ENCODE measurements at regions not wholly inside any gene's neighbourhood (a gene's known extent, or its start where the extent isn't known, plus 50 kb on each side); places are given as distances from the start of the nearest gene placed in this dataset.

GRCh38 chr4:123286903-123287466, 109.6 kb upstream of the SPRY1 start:
- dilution Hi-C loops (cut with MboI; ENCODE audit: extremely low pct_ligation_motif_present, low sequenced_read_pairs), result no loop called here
- no peaks in the 10 kb centered on the region for H3K9me1 ChIP-seq (ENCODE audit: control insufficient read depth, extremely low read depth, insufficient read depth, low read length)
- no peaks in the 10 kb centered on the region for H3K27me3 ChIP-seq (ENCODE audit: control insufficient read depth, extremely low read depth, insufficient read depth, low read length)
- H4K20me1 ChIP-seq (ENCODE audit: control insufficient read depth, extremely low read depth, insufficient read depth, low read length), result no peaks in the 10 kb centered on the region
- no peaks in the 10 kb centered on the region for H3K4me1 ChIP-seq (ENCODE audit: control insufficient read depth, extremely low read depth, insufficient read depth, low read length)
- FAIRE-seq (no peak), DNase-seq (ENCODE audit: low read depth, low spot score) (no peak)
- H3K36me3 ChIP-seq (ENCODE audit: control insufficient read depth in 2 of 2, extremely low read depth in 1 of 2, insufficient read depth in 2 of 2, low read length in 2 of 2), result no peaks in the 10 kb centered on the region
- H3K79me2 ChIP-seq (ENCODE audit: control insufficient read depth, insufficient read depth, low read length), result no peaks in the 10 kb centered on the region
- TF ChIP-seq, protein P1, sequence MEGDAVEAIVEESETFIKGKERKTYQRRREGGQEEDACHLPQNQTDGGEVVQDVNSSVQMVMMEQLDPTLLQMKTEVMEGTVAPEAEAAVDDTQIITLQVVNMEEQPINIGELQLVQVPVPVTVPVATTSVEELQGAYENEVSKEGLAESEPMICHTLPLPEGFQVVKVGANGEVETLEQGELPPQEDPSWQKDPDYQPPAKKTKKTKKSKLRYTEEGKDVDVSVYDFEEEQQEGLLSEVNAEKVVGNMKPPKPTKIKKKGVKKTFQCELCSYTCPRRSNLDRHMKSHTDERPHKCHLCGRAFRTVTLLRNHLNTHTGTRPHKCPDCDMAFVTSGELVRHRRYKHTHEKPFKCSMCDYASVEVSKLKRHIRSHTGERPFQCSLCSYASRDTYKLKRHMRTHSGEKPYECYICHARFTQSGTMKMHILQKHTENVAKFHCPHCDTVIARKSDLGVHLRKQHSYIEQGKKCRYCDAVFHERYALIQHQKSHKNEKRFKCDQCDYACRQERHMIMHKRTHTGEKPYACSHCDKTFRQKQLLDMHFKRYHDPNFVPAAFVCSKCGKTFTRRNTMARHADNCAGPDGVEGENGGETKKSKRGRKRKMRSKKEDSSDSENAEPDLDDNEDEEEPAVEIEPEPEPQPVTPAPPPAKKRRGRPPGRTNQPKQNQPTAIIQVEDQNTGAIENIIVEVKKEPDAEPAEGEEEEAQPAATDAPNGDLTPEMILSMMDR (optimal IDR thresholded peaks at IDR 0.05 in 1 of 3, IDR thresholded peaks at IDR 0.05 in 1 of 3, conservative IDR thresholded peaks at IDR 0.05 in 1 of 3; ENCODE audit: extremely low read depth in 1 of 3, insufficient read depth in 2 of 3, low read length in 3 of 3), result no peak
- no peak for TF ChIP-seq EZH2 (IDR thresholded peaks at IDR 0.05; ENCODE audit: low read length)
- H3K9ac ChIP-seq (ENCODE audit: control insufficient read depth, extremely low read depth, insufficient read depth, low read length), result no peak overlapping the region
- no peak overlapping the region for H3K4me2 ChIP-seq (ENCODE audit: control insufficient read depth, extremely low read depth, insufficient read depth, low read depth, low read length)
- no peaks in the 10 kb centered on the region for H3K9me3 ChIP-seq (ENCODE audit: control insufficient read depth, low read depth, low read length)
- no peak overlapping the region for H2AFZ ChIP-seq (ENCODE audit: control insufficient read depth, low read length)
- H3K27ac ChIP-seq (ENCODE audit: control insufficient read depth, insufficient read depth, low read length), result no peak overlapping the region
- no peak overlapping the region for H3K4me3 ChIP-seq (ENCODE audit: control insufficient read depth in 2 of 3, extremely low read depth in 1 of 3, insufficient read depth in 2 of 3, low read depth in 1 of 3, low read length in 3 of 3)

DNA sequence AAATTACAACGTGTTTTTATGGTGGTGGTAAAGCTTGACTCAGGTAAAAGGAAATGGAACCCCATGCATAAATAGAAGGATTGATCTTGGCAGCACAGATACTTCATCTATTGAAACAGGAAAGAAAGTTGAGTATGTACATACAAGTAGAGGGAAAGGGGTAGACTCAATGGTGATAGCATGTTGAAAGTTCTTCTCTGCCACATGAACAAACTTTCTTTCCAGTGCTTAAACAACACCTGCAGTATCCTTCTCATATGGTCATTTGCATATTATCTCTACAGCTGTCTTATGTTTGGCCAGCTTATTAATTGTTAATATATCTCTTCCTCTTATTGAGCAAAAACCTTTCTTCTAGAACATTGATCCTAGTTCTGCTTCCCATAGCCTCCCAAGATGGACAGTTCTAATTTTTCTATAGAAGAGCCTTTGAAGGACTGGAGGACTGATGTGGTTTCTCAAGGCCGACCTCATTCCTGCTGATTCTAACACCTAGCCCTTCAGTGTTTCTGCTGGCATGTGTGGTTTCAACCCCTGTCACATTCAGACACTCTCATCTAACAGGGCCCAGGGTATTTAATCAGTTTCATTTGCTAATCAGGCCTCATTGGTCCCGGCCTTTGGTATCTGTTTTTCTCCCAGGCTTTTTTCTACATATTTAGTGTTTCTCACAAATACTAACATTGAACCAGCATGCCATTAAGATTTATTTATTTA, 108.1 kb upstream of the SPRY1 start:
- H2AFZ ChIP-seq (ENCODE audit: control insufficient read depth, low read length), result no peak overlapping the region
- no peak overlapping the region for H3K9ac ChIP-seq (ENCODE audit: control insufficient read depth, extremely low read depth, insufficient read depth, low read length)
- no peak for FAIRE-seq
- DNase-seq (ENCODE audit: low read depth, low spot score), result no peak
- dilution Hi-C loops (cut with MboI; ENCODE audit: extremely low pct_ligation_motif_present, low sequenced_read_pairs), result no loop called here
- no peaks in the 10 kb centered on the region for H3K79me2 ChIP-seq (ENCODE audit: control insufficient read depth, insufficient read depth, low read length)
- H4K20me1 ChIP-seq (ENCODE audit: control insufficient read depth, extremely low read depth, insufficient read depth, low read length), result no peaks in the 10 kb centered on the region
- TF ChIP-seq, protein P1 (optimal IDR thresholded peaks at IDR 0.05 in 1 of 3, IDR thresholded peaks at IDR 0.05 in 1 of 3, conservative IDR thresholded peaks at IDR 0.05 in 1 of 3; ENCODE audit: extremely low read depth in 1 of 3, insufficient read depth in 2 of 3, low read length in 3 of 3), result no peak
- no peak for TF ChIP-seq EZH2 (IDR thresholded peaks at IDR 0.05; ENCODE audit: low read length)
- H3K9me3 ChIP-seq (ENCODE audit: control insufficient read depth, low read depth, low read length), result no peaks in the 10 kb centered on the region
- no peaks in the 10 kb centered on the region for H3K27me3 ChIP-seq (ENCODE audit: control insufficient read depth, extremely low read depth, insufficient read depth, low read length)
- no peaks in the 10 kb centered on the region for H3K9me1 ChIP-seq (ENCODE audit: control insufficient read depth, extremely low read depth, insufficient read depth, low read length)
- H3K4me3 ChIP-seq (ENCODE audit: control insufficient read depth in 2 of 3, extremely low read depth in 1 of 3, insufficient read depth in 2 of 3, low read depth in 1 of 3, low read length in 3 of 3), result no peak overlapping the region
- H3K27ac ChIP-seq (ENCODE audit: control insufficient read depth, insufficient read depth, low read length), result no peak overlapping the region
- no peaks in the 10 kb centered on the region for H3K36me3 ChIP-seq (ENCODE audit: control insufficient read depth in 2 of 2, extremely low read depth in 1 of 2, insufficient read depth in 2 of 2, low read length in 2 of 2)
- H3K4me2 ChIP-seq (ENCODE audit: control insufficient read depth, extremely low read depth, insufficient read depth, low read depth, low read length), result no peak overlapping the region
- H3K4me1 ChIP-seq (ENCODE audit: control insufficient read depth, extremely low read depth, insufficient read depth, low read length), result no peaks in the 10 kb centered on the region

Data from keratinocyte (primary cell).